GM13976 (cell line): ENCODE measurements at regions not wholly inside any gene's neighbourhood (a gene's known extent, or its start where the extent isn't known, plus 50 kb on each side); places are given as distances from the start of the nearest gene placed in this dataset.

ENCODE experiments used
- DNase-seq: peaks from one replicate; pipeline ENCODE4 v3.0.0; 2012; ENCODE audit warnings: low spot score
- CTCF ChIP-seq: IDR thresholded peaks from 2 replicates; pipeline ENCODE4 v1.5.1; 2012; ENCODE audit warnings: borderline replicate concordance, mild to moderate bottlenecking; ENCODE audit not compliant: insufficient read depth; ENCODE audit errors: extremely low read depth, missing control alignments, control extremely low read depth
- in situ Hi-C: fragments of 300-500 bp; cut with MboI; formaldehyde crosslinking; loops from one replicate; pipeline ENCODE4 v1.12.0; 2022; ENCODE audit warnings: low sequenced_read_pairs, mixed read lengths, inconsistent platforms; ENCODE audit not compliant: unreplicated experiment

DNA sequence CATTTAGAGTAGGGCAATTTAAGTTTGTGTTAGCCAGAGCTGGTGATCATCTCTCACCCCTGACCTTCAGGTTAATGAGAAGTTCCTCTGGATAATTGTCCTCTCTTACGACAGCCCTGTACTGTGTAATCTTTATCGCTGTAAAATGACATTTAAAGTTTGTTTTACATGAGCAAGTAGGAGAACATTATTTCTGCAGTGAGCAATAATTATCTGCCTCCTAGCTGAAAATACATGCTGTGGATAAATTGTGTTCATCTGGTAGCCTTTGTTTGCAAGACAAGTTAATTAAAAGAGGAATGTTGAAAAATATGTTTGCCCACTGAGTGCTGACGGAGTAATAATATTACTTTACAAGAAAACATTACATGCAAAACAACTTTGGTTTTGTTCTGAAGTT is 1083.8 kb upstream of the NUDT12 start:
- in situ Hi-C loops = no loop called here
- no peak for DNase-seq
- TF ChIP-seq CTCF = no peak

DNA sequence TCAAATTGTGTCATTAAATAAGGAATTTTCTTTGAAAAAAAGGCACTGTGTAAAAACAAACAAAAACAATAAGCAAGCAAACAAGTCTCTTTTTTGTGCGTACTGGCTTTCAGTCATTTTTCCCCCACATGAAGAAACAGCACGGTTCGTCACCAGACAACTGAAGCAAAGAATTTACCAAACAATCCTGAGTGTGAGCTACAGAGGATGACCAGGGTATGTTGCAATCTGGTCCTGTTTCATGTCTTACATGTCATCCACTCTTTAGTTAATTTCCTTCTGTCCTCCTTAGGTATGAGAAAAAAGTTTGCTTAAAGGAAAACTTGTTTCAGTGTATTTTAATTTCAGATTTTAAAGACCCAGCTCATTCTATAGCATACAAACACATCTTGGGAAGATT is 1080.7 kb upstream of the NUDT12 start:
- DNase-seq = no peak
- no peak for TF ChIP-seq CTCF

DNA sequence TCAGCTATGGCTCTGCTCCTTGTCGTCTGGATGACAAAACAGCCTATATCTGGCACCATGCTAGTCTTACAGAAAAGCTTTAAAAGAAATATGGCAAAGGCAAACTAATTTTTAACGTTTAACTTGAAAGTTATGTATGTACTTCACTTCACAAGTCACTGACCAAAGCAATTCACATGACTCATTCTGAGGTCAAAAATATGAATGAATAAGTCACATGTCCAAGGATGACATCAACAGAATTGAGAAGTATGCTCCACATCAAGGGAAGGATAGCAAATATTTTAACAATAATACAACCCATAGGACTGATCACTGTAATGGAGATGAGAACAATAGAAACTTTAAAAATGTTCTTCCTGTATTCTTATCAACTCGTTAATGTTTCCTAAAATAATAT is 1072.6 kb upstream of the NUDT12 start:
- no peak for DNase-seq
- TF ChIP-seq CTCF = no peak
- in situ Hi-C loops = no loop called here

More for the DNA sequence above, 1080.7 kb upstream of the NUDT12 start:
- in situ Hi-C loops = no loop called here

- DNase-seq = no peak
- TF ChIP-seq CTCF = no peak
- in situ Hi-C loops = no loop called here
These were observed 1066.3 kb upstream of the NUDT12 start for GRCh38 chr5:104628911-104629310.

GRCh38 chr5:104626122-104626521 is 1063.5 kb upstream of the NUDT12 start:
- TF ChIP-seq CTCF = no peak
- DNase-seq = no peak
- in situ Hi-C loops = no loop called here

DNA sequence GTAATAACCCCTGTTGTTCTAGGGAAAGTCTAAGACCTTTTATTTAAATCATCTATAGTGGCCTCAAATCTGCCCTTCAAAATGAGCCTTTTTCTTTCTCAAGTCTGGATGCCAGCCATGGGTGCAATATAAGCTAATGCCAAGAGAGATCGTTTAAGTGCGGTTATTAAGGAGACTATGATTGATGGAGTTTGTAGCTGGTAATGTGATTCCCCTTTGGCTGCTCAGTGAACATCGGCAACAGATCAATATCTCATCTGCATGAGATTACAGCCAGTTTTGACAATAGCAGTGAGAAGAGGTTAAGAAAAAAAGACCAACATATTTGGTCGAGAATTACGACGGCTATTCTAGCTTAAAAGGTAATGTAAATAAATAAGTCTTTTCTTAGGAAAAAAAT is 1049.4 kb upstream of the NUDT12 start:
- in situ Hi-C loops = no loop called here

More for the DNA sequence above, 1049.4 kb upstream of the NUDT12 start:
- no peak for DNase-seq
- TF ChIP-seq CTCF = no peak
